RCC 7860 (cell line): ENCODE measurements at regions not wholly inside any gene's neighbourhood (a gene's known extent, or its start where the extent isn't known, plus 50 kb on each side); places are given as distances from the start of the nearest gene placed in this dataset.
A peak's percentile ranks its signal among the peaks of the same experiment; 100 is the strongest.

Experiments
- DNase-seq: peaks from one replicate; pipeline ENCODE4 v3.0.0-alpha.2; 2015; ENCODE audit warnings: low spot score
- FAIRE-seq: peaks from 2 replicates; lab custom pipeline; 2012; peaks lifted over from hg19 to GRCh38; lab: Jason Lieb, UNC

DNA sequence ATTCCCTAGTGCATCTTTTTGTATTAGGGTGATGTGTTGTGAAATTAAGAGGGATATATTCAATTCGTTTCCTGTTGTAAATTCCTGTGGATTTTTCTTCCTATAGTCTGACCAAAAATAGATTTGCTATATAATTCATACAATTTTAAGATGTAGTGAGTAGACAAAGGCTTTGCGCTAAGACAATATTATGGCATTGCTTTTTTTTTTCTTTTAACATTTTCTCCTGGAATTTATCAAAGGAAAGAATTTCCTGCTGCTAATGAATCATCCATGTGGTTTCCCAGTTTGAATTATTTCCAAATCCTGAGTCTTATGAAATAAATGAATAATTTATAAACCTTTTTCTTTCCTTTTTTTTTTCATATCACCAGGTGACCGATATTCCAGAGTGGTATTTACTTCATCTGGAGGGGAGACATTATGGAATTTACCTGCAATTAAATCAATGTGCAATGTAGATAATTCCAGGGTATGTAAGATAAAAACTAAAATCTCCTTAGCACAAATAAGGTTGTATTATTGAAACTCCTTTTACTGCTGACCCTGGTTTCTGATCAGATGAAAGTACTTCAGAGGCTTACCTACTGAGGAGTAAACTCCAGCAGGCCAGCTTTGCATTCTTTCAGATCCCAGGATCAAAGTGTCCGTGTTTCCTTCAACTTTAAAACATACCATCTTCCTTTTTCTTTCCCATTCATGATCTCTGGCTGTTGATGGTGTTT, 148.4 kb downstream of the TLR5 start:
- peak; percentile 48 for DNase-seq
- peak; percentile 97 for FAIRE-seq

DNA sequence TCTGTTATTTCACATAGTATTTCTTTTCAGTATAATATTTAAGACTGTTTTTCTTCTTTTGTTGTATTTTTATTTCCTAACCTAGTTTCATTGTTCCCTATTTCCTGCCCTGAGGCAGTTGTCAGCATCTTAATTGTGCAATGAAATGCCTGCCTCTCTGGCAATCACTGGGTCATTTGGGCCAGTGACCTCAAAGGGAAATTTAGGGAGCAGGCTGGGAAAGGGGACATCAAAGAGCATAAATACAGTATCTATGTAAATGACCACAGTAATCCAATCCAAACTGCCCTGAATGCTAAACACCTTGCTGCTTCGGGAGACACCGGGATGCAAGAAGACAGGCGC, 147.8 kb downstream of the TLR5 start:
- FAIRE-seq = peak; percentile 38
- no peak for DNase-seq

DNA sequence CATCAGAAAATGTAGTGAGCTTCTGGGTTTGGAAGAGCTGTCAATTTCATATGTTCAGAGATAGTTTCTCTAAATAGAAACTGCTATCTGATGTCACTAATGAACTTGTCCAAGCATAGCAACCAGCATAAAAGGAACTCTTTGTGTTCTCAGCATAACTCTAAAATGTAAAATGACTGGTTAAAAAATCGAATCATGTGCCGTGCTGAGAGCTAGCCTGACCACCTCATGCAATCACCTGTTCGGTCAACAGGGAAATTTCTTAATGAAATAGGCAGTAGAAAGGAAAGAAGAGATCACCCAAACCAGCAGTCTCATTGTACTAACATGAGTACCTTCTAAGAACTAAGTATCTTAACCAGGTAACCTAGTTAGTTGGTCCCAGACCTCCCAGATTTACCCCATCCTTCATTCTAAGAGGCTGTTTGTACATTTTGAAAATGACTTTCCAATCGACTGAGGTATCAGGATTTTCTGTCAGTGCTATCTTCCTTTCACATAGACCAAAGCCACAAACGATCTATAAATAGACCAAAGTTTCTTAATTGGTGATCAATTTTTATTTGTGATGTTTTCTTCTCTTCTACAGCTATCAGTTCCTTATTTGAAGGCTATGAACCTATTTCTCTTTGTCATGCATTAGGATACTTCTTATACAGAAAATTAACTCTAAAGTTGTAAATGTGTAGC, 147.3 kb downstream of the TLR5 start:
- FAIRE-seq = no peak

DNA sequence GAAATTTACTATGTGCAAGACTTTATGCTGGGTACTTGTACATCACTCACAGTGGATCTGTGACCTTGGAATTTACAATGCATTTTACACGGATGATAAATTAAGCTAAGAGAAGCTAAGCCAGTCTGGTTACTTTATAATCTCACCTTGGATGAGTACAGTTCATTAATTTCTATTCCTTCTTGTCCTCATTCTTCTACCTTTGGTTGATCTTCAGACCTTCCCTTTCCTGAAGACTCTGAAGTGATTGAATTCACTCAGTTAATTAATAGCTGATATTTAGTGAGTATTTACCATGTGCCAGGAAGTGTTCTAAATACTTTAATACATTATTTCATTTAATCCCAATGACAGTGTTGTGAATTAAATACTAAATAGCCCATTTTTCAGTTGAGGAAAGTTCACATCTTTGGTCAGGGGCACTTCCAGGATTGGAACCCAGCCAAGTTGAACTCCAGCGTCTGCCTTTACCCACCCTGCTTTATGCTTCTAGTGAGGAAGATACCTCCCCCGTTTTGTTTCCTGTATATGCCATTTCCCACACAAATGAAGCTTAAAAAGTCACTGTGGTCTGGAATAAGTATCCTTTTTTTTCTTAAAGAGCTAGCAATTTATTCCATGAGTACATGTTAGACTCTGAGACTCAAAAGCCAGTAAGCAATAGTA, 146.6 kb downstream of the TLR5 start:
- FAIRE-seq (peak; percentile 92), DNase-seq (no peak)

More for the DNA sequence above, 147.3 kb downstream of the TLR5 start:
- DNase-seq = no peak

DNA sequence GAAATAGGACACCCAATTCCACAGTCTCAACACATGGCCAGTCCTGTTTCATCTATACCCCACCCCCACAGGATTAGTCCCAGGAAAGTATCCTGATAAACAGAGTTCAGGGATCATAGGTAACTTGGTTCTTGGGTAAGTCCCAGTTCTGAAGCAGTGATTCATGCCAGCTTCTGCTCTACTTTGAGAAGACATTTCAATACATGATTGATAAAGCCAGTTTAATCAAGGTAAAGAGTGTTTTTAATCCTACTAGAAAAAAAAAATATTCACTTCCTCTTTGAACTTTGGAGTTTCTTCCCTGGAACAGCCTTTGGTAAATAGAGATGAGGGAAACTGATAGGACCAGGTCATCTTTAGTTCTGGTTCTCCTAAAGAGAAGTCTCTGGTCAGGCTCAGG, 142.4 kb downstream of the TLR5 start:
- FAIRE-seq = no peak
- DNase-seq = no peak

DNA sequence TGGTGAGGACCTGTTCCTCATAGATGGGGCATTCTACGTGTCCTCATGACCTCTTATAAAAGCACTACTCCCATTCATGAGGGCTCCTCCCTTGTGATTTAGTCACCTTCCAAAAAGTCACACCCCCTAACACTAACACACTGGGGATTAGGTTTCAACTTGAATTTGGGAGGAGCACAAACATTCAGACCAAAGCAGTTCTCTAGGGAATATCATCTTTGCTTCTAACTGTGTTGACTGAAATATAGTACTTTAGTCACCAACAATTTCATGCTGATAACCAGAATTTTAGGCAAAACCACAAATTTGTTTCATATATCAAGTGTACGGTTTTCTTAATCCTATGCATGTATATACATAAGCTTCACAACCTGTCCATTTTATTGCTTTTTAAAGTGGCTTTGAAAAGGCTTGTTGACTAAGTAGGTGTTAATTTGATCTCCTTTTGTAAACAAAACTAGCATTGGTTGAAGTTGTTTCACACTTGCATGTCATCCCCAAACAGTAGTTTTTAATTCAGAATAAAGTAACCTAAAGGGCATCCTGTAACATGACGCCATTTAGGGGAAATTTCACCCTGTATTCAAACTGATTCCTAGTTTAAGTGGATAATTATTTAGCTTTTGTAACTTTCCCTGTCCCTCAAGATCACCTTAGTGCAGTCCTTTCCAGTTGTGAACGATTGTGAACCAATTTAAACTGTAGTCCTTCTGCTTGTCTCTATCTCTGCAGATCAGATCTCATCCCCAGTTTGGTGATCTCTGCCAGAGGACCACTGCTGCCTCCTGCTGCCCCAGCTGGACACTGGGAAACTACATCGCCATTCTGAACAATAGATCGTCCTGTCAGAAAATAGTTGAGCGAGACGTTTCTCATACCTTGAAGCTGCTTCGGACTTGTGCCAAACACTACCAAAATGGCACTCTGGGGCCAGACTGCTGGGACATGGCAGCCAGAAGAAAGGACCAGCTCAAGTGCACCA, 141.1 kb downstream of the TLR5 start:
- DNase-seq (no peak), FAIRE-seq (no peak)

DNA sequence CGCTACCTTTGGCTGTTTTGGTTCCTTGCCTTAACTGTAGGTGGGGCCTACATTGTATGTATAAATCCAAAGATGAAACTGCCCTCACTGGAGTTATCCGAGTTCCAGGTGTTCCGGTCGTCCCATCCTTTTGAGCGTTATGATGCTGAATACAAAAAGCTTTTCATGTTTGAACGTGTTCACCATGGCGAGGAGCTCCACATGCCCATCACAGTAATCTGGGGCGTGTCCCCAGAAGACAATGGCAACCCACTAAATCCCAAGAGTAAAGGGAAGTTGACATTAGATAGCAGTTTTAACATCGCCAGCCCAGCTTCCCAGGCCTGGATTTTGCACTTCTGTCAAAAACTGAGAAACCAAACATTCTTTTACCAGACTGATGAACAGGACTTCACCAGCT, 139.5 kb downstream of the TLR5 start:
- no peak for DNase-seq
- no peak for FAIRE-seq

DNA sequence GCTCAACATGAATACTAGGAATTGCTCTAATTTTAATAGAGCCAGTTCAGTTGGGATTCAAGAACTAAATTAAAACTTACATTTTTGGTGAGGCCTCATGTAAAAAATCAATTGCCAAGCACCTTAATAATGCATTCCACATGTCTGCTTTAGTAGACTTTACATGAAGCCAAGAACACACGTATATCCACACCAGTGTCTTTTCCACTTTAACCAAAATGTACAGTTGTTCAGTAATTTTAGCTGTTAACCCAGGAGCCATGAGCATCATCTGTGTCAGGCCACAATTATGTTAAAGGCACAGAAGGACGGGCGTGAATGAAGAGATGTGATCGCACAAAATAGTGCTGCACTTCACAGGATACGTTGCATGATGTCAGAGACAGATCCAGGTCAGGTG, 136.7 kb downstream of the TLR5 start:
- FAIRE-seq = no peak

DNA sequence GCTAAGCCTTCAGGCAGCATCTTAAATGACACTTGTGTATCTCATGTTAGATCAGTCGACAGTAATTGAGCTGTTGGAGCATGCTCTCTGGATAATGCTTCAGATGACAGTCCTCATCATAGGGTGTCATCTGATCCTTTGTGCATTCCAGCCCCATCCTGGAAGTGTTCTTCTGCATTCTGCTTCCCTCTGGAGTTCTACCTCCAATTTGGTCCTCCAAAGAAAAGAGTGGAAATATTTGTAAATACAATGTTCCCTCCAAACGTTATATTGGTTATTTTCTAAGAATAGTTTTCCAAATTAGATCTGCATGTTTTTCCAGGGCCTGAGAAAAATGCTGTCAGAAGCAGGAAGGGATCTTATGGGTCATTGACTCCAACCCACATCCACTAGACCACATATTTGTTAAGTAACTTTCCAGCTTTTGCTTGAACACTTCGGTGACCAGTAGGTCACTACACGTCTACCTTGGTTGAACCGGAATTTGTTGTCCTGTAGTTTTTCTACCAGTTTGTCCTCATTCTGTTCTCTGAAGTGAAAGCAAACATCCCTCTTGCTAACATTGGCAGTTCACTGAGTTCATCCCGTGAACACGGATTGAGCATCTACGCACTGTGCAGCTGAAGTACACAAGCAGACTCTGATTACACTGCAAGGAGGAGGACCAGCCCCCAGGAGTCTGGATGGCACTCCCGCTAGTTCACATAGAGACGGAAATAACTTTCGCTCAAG, 136.0 kb downstream of the TLR5 start:
- DNase-seq (peak; percentile 51), FAIRE-seq (peak; percentile 93)

More for the DNA sequence above, 136.7 kb downstream of the TLR5 start:
- DNase-seq = no peak

DNA sequence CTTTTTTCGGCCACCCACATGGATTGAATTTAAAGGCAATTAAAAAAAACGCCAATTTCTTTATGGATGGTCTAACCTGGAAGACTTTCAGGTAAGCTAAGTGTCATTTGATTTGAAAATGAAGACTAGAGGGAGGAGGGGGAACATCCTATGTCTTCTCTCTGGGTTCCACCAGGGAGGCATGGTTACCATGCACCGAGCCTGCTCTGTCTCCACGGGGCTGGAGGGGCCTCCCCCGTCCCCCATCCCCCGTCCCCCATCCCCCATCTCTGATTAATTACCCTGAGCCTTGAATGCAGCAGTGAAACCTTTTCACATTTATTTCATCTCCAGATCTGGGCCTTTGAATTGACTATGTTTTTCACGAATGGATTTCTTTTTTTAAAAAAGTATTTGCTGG, 135.1 kb downstream of the TLR5 start:
- no peak for FAIRE-seq
- DNase-seq = no peak

DNA sequence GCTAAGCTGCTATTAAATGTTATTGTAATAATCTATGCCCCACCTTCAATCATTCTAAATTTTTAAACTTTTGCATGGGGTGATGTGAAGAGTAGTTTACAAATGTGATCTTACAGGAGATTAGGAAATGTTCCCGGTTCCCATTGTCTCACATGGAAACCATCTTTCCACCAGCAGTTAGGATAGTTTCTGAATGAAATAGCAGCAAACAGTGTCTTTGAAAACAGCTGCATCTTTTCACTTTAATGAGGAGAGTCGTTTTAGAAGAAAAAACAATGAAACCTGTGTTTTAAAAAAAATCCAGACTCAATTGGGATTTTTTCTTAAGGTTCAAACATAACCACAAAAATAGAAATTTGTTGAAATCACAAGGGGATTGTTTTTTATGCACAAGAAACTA, 134.2 kb downstream of the TLR5 start:
- DNase-seq = no peak

DNA sequence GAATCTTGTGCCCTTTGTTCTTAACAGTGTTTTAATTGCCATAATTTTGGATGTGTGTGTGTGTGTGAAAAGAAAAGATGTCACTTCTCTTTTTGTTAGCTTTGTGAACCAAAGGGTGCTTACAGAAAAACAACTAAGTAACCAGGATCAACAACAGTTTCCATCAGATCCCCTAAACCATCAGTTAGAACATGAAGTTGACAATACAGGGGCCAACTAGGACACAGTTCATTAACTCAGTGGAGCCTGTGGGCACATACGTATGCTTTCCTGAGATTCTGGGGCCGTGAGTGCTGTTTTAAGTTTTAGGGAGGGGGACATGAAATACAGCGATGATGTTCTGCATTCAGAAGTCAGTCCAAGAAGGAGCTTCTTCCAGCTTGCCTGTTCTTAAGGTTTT, 133.6 kb downstream of the TLR5 start:
- no peak for FAIRE-seq
- no peak for DNase-seq

More for the DNA sequence above, 134.2 kb downstream of the TLR5 start:
- no peak for FAIRE-seq

DNA sequence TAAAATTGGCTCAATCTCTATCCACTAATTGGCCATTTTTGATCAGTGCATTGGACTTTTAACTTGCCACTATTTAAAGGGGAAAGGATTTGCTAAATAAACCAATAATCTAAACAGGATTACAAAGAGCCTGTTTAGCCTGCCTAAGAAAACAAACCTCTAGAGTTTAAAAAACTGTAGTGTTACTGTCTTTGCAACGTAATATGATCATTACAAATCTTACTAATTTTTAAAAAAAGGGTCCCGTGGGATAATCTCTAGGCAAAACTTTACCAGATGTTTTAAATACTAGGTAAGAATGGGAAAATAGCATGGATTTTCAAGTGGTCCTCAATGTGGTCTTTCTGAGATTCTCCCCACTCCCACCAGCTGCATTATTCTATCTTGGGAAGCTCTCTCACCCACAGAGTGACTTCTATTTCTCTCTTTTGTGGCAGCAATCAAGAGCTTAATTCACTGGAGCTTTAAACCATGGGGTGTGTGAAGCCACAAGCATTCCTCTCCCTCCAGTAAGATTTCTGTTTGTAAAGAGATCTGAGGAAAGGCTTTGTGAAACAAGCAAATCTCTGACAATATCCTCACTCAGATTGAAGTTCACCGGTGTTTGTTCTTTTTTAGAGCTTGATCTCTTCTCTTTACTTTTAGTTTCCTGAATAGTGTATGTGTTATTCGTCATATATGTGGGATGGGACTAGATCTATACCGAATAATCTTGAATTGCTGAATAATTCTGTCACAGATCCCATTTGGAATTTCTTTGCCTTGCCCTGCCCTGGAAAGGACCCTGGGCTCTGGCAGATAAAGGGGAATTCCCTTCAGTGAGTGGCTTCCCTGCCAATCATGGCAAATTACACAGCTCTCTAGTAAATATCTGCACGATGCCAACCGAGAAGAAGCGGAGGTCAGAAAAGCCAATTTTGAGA, 132.2 kb downstream of the TLR5 start:
- DNase-seq (no peak), FAIRE-seq (no peak)

DNA sequence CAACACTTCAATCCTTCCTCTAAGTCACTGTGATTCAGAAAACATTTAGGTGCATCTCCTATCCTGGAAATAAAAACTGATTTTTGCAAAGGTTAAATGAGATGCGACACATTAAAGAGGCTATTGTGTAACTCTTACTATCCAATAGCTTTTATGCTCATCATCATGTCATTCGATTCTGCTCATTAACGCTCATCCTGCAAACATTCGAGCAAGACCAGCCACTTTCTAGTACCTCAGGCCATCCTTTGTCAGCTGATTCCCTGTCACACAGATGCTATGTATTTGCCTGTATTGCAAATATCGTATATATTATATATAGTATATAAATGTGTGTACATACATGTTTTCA, 131.6 kb downstream of the TLR5 start:
- FAIRE-seq = no peak
- no peak for DNase-seq

DNA sequence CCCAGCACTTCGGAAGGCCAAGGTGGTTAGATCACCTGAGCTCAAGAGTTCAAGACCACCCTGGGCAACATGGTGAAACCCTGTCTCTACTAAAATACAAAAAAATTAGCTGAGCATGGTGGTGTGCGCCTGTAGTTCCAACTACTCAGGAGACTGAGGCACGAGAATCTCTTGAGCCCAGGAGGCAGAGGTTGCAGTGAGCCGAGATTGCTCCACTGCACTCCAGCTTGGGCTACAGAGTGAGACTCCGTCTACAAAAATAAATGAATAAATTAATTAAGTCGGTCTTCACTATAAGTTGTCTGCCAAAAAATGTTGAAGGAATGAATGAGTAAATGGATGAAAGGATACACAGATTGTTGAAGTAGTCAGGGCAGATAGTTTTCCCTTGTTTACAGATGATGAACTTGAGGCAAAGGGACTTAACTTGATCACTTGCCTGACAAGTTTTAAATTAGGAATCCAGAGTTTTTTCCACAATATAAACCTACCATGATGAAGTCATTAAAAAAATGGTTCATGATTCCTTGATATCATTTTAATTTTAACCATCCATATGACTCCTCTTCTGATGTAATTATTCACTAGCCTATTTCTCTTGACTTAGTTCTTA, 130.8 kb downstream of the TLR5 start:
- FAIRE-seq (no peak), DNase-seq (no peak)

DNA sequence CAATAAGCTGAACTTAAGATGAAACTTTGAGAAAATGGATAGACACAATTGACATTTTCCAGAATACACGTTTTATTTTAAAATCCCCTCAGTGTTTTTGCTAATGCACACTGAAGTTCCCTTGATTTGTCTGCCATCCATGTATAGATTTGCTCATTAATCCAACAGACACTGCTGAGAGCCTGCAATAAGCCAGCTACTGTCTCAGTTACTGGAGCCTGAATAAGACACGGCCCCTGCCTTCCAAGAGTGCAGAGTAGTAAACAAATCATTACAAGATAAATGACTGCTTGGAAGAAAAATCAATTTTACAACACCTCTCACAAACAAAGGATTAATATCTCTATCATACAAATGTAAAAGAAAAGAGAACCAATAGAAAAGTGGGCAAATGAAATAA, 130.1 kb downstream of the TLR5 start:
- DNase-seq (no peak), FAIRE-seq (no peak)

DNA sequence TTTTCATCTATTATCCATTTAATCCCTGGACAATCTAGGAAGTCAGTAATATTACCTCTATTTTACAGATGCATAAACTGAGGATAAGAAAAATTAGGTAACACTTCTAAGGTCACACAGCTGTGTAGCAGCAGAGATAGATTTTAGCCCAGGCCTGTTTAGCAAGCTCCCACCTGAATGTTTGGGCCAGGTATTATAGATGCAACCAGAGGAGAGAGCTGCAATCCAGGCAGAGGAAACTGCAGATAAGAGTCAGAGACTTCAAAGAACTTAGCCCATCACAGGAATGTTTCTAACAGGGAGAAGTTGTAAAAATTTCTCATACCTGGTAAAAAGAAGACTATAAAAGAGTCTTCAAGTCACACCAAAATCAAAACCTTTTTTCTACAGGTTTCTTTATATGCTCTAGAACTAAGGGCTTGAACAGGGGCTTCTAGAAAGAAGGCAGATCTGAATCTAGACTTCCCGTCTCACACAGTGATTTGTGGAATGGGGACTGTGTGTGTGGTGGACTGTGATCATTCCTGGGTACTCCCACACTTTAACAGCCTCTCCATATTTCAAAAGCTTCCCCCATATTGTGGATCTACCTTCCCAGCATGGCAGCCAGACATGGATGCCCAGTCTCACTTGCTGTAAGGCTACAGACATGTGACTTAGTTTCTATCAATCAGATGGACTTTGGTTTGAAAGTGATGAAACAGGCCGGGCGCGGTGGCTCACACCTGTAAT, 128.7 kb downstream of the TLR5 start:
- FAIRE-seq (no peak), DNase-seq (no peak)

DNA sequence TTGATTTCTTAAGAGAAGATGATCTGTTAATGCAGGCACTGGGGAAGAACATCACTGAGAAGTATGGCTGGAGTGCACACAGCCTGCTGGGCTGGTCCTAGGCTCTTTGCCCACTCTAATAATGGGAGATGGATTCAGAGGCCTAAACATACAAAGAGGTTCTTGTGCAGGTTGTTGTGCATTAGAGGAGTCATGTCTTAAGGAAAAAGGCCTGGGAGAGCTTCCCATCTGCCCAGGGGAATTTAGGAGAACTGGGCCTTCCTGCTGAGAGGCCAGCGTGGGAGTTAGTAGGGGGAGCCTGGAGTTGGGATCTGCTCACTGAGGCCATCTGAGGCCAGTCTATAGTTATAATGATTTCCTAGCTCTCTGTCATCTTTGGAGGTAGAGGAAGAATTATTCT, 126.7 kb downstream of the TLR5 start:
- no peak for DNase-seq
- FAIRE-seq = no peak
